ENCODE measurements at regions not wholly inside any gene's neighbourhood (a gene's known extent, or its start where the extent isn't known, plus 50 kb on each side); places are given as distances from the start of the nearest gene placed in this dataset.

GRCh38 chr10:46096446-46096845 lies 50.4 kb upstream of the MSMB start:
- Histone ChIP-seq H3K4me3 (ENCODE audit: extremely low read depth in 1 of 4, insufficient read depth in 2 of 4, low read depth in 3 of 4, low read length in 4 of 4) (no peak overlapping the region), H4K8ac (ENCODE audit: extremely low read depth, insufficient read depth, low read length) (no peak overlapping the region), H2AFZ (ENCODE audit: low read length) (no peak overlapping the region), H3K4me1 (replicated peaks in 1 of 4; ENCODE audit: control insufficient read depth in 3 of 4, insufficient read depth in 4 of 4, low read length in 3 of 4) (peaks cover 0 to 8% (median under 1%) of the 10 kb centered on the region in 4 experiments; a peak in 3 of 7 replicates), H2BK120ac (replicated peaks; ENCODE audit: low read depth, low read length) (no peak overlapping the region), H2BK12ac (ENCODE audit: low read depth, low read length) (no peak overlapping the region), H3K4me2 (ENCODE audit: insufficient read depth in 1 of 2, low read depth in 2 of 2, low read length in 2 of 2) (no peak overlapping the region), H2AK5ac (ENCODE audit: low read depth, low read length) (no peak overlapping the region), H3K36me3 (ENCODE audit: control insufficient read depth in 2 of 4, insufficient read depth in 4 of 4, low read length in 3 of 4) (no peaks in the 10 kb centered on the region), H4K91ac (replicated peaks; ENCODE audit: insufficient read length, low read length) (no peak overlapping the region), H3K23ac (ENCODE audit: insufficient read length) (no peak overlapping the region), H3K9me3 (ENCODE audit: insufficient read depth in 2 of 2, low read depth in 1 of 2, low read length in 1 of 2) (no peaks in the 10 kb centered on the region), H3K9ac (replicated peaks in 1 of 4; ENCODE audit: extremely low read depth in 1 of 4, low read depth in 3 of 4, low read length in 3 of 4) (no peak overlapping the region), H3K18ac (ENCODE audit: extremely low read depth, low read length) (no peak overlapping the region), H3K14ac (ENCODE audit: insufficient read length) (no peak overlapping the region), H3K56ac (replicated peaks; ENCODE audit: insufficient read length, low read depth, low read length) (no peak overlapping the region), H3K27ac (ENCODE audit: low read depth, low read length) (no peak overlapping the region), H2BK20ac (ENCODE audit: low read length) (0 out of 2 replicates have a peak overlapping the region, but pooled peaks have one; percentile 48), H2BK15ac (ENCODE audit: low read length) (no peak overlapping the region), H3K23me2 (ENCODE audit: low read depth, low read length) (peaks cover 9% of the 10 kb centered on the region; the same call in 1 of the 2 replicates), H4K5ac (ENCODE audit: insufficient read length, low read depth, low read length) (no peak overlapping the region), H2BK5ac (ENCODE audit: low read depth, low read length) (no peak overlapping the region), H3K27me3 (replicated peaks in 1 of 4; ENCODE audit: control insufficient read depth in 3 of 4, extremely low read depth in 1 of 4, insufficient read depth in 3 of 4, low read length in 3 of 4) (no peaks in the 10 kb centered on the region), H3K79me1 (ENCODE audit: low read depth, low read length) (no peaks in the 10 kb centered on the region), H3K79me2 (ENCODE audit: control insufficient read depth in 1 of 2, insufficient read depth in 2 of 2, low read length in 2 of 2) (no peaks in the 10 kb centered on the region), H4K20me1 (replicated peaks in 1 of 2; ENCODE audit: control insufficient read depth in 1 of 2, insufficient read depth in 2 of 2, low read length in 2 of 2) (peaks cover 0 to 2% of the 10 kb centered on the region in 2 experiments), H3K4ac (replicated peaks; ENCODE audit: insufficient read length, low read depth, low read length) (no peak overlapping the region)
- WGBS, 2 experiments (ENCODE audit: extremely low coverage in 1 of 2, insufficient coverage in 1 of 2, insufficient read length in 1 of 2, insufficient replicate concordance in 2 of 2, low coverage in 1 of 2, low lambda C conversion rate in 2 of 2, missing lambda C conversion rate in 1 of 2) = 90% methylated on average over 4 of the region's 4 CpGs; no CpG with 5 or more reads in 1 of the 2 experiments
- FAIRE-seq (no peak), DNase-seq (ENCODE audit: low read depth in 1 of 2, low spot score in 2 of 2) (no peak)
- ChIA-PET CTCF (ENCODE audit: partially characterized antibody) (interaction anchor here (0.6 to 4.4 kb wide), 6 partner anchors 8 to 133 kb away, joined by 3 to 15 read pairs (median 4); no protein-coding TSS in a partner anchor), POLR2A (ENCODE audit: partially characterized antibody) (no interaction called here)
- TF ChIP-seq TCF12 (IDR thresholded peaks at IDR 0.05; ENCODE audit: low read depth, low read length) = no peak
- no peak for TF ChIP-seq ASH2L (IDR thresholded peaks at IDR 0.05; ENCODE audit: low read length)
